Activated T-cell treated with anti-CD3 and anti-CD28 coated beads, Interleukin-2, amount 50 U/mL, for 4 hours (primary cell): ENCODE measurements at regions not wholly inside any gene's neighbourhood (a gene's known extent, or its start where the extent isn't known, plus 50 kb on each side); places are given as distances from the start of the nearest gene placed in this dataset.

Source experiments
- ATAC-seq, 2 donors: fragments of 200-7000 bp; cut with Tn5 transposase; one replicate each; pipeline ENCODE4 v1.10.0; 2021
- DNase-seq: peaks from one replicate; pipeline ENCODE4 v3.0.0-alpha.2; 2020
- H3K27me3 Mint-ChIP-seq: one replicate; pipeline ENCODE4 v1.8.0; 2021; ENCODE audit warnings: low read depth, mixed read lengths
- H3K36me3 Mint-ChIP-seq: one replicate; pipeline ENCODE4 v1.8.0; 2022; ENCODE audit warnings: mixed read lengths; ENCODE audit not compliant: insufficient read depth
- H3K4me1 Mint-ChIP-seq: one replicate; pipeline ENCODE4 v1.8.0; 2021; ENCODE audit warnings: low read depth, mixed read lengths
- H3K4me3 Mint-ChIP-seq: one replicate; pipeline ENCODE4 v1.8.0; 2021; ENCODE audit warnings: mild to moderate bottlenecking, moderate library complexity, mixed read lengths
- H3K9me3 Mint-ChIP-seq: one replicate; pipeline ENCODE4 v1.8.0; 2021; ENCODE audit warnings: mixed read lengths

GRCh38 chr2:103155308-103155707 is 393.5 kb downstream of the TMEM182 start:
- no peaks in the 10 kb centered on the region for H3K27me3 Mint-ChIP-seq
- H3K36me3 Mint-ChIP-seq = no peaks in the 10 kb centered on the region
- no peaks in the 10 kb centered on the region for H3K9me3 Mint-ChIP-seq
- H3K4me1 Mint-ChIP-seq = no peaks in the 10 kb centered on the region
- ATAC-seq (no peak), DNase-seq (no peak)
- H3K4me3 Mint-ChIP-seq = no peak overlapping the region

DNA sequence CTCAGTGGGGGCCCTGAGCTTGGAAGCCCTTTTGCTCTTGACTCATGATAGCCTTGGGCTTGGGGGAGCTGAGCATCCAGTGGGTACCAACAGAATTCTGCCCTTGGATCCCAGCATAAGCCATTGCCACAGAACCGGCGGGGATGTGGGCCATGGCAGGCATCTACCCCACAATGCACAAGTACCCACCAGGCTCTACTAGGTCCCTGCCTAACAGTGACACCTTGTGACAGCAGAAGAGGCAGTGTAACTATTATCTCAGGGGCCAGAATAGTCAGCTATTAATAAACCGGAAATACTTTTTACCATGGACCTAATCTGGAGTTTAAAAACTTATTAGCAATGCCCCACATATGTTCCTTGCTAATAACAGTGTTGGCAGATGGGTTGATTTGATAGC is 397.2 kb downstream of the TMEM182 start:
- no peaks in the 10 kb centered on the region for H3K27me3 Mint-ChIP-seq
- no peak for DNase-seq
- H3K4me1 Mint-ChIP-seq = no peaks in the 10 kb centered on the region
- no peaks in the 10 kb centered on the region for H3K36me3 Mint-ChIP-seq
- no peak overlapping the region for H3K4me3 Mint-ChIP-seq
- ATAC-seq = no peak
- H3K9me3 Mint-ChIP-seq = no peaks in the 10 kb centered on the region

DNA sequence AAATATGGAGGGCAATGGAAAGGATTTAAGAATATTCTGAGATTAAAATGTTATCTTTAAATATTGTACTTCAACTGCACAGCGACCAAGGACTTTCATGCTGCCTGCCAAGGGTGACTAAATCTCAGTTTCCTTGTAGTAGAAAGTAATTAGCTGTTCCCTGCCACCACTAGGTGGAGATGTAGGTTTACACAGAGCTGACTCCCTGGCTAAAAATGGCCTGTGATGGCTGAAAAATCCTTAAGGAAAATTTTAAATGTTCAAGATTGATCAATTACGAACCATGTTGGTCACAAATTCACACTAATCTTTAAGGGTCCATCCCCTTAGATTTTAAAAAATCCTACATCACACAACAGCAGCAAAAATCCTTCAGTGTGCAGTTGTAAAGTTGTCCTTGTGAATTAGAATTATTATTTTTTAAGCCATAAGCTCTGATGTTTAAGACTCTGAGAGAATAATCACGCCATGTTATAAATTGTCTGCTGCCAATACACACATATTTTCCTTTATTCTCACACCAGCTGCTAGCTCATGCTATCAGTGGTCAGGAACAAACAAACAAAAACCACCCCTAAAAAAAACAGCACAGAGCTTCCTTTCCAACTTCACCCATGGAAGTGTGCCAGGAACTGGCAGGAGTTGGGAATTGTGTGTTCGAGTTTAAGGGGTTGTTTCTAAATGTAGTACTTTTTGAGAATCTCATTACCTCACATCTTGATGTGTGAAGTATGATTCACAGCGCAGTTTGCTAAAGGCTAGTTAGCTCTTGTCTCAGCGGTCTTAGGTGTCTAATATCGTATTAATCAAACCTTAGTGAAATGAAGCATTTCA is 399.8 kb downstream of the TMEM182 start:
- DNase-seq (no peak), ATAC-seq (no peak)
- Mint-ChIP-seq H3K4me1 (no peaks in the 10 kb centered on the region), H3K9me3 (no peaks in the 10 kb centered on the region), H3K4me3 (no peak overlapping the region), H3K27me3 (no peaks in the 10 kb centered on the region), H3K36me3 (no peaks in the 10 kb centered on the region)

GRCh38 chr2:103164748-103165147 is 402.9 kb downstream of the TMEM182 start:
- DNase-seq (no peak), ATAC-seq (no peak)
- Mint-ChIP-seq H3K4me1 (no peaks in the 10 kb centered on the region), H3K36me3 (no peaks in the 10 kb centered on the region), H3K27me3 (no peaks in the 10 kb centered on the region), H3K4me3 (no peak overlapping the region), H3K9me3 (no peaks in the 10 kb centered on the region)

GRCh38 chr2:103165836-103166235 is 404.0 kb downstream of the TMEM182 start:
- no peak for ATAC-seq
- H3K36me3 Mint-ChIP-seq = no peaks in the 10 kb centered on the region
- no peaks in the 10 kb centered on the region for H3K27me3 Mint-ChIP-seq
- no peak overlapping the region for H3K4me3 Mint-ChIP-seq
- no peaks in the 10 kb centered on the region for H3K9me3 Mint-ChIP-seq
- H3K4me1 Mint-ChIP-seq = no peaks in the 10 kb centered on the region
- DNase-seq = no peak

GRCh38 chr2:103166456-103167324 is 404.9 kb downstream of the TMEM182 start:
- no peaks in the 10 kb centered on the region for H3K9me3 Mint-ChIP-seq
- no peak for ATAC-seq
- no peak overlapping the region for H3K4me3 Mint-ChIP-seq
- no peaks in the 10 kb centered on the region for H3K27me3 Mint-ChIP-seq
- H3K4me1 Mint-ChIP-seq = no peaks in the 10 kb centered on the region
- H3K36me3 Mint-ChIP-seq = no peaks in the 10 kb centered on the region
- DNase-seq = no peak

GRCh38 chr2:103167599-103167998 is 405.8 kb downstream of the TMEM182 start:
- H3K27me3 Mint-ChIP-seq = no peaks in the 10 kb centered on the region
- H3K4me1 Mint-ChIP-seq = no peaks in the 10 kb centered on the region
- no peaks in the 10 kb centered on the region for H3K9me3 Mint-ChIP-seq
- no peak for ATAC-seq
- no peak for DNase-seq
- H3K36me3 Mint-ChIP-seq = no peaks in the 10 kb centered on the region
- H3K4me3 Mint-ChIP-seq = no peak overlapping the region

GRCh38 chr2:103169861-103170260 is 408.0 kb downstream of the TMEM182 start:
- H3K9me3 Mint-ChIP-seq = no peaks in the 10 kb centered on the region
- no peak for DNase-seq

DNA sequence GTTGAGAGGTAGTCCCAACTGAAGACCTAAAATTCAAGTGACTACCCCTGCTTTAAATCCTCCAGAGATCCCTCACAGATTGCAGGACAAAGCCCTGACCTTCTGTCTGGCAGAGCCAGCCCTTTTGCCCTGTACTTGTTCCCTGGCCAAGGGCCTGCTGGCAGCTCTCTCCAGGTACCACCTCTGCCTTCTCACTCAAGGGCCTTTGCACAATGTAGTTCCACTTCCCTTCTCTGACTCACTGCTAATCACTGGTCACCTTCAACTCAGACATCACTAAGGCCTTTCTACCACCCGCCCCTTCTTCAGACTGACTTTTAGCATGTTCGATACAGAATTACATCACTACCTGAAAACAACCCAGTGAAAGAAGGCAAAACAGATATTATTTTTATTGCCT is 411.0 kb downstream of the TMEM182 start:
- Mint-ChIP-seq H3K4me3 (no peak overlapping the region), H3K27me3 (no peaks in the 10 kb centered on the region), H3K9me3 (no peaks in the 10 kb centered on the region), H3K4me1 (no peaks in the 10 kb centered on the region), H3K36me3 (no peaks in the 10 kb centered on the region)
- DNase-seq (no peak), ATAC-seq (no peak)

More at GRCh38 chr2:103169861-103170260, 408.0 kb downstream of the TMEM182 start:
- Mint-ChIP-seq H3K36me3 (no peaks in the 10 kb centered on the region), H3K4me3 (no peak overlapping the region), H3K27me3 (no peaks in the 10 kb centered on the region), H3K4me1 (no peaks in the 10 kb centered on the region)
- ATAC-seq = no peak

- no peak overlapping the region for H3K4me3 Mint-ChIP-seq
- ATAC-seq = no peak
Measured at GRCh38 chr2:103174711-103175110, 412.9 kb downstream of the TMEM182 start.

DNA sequence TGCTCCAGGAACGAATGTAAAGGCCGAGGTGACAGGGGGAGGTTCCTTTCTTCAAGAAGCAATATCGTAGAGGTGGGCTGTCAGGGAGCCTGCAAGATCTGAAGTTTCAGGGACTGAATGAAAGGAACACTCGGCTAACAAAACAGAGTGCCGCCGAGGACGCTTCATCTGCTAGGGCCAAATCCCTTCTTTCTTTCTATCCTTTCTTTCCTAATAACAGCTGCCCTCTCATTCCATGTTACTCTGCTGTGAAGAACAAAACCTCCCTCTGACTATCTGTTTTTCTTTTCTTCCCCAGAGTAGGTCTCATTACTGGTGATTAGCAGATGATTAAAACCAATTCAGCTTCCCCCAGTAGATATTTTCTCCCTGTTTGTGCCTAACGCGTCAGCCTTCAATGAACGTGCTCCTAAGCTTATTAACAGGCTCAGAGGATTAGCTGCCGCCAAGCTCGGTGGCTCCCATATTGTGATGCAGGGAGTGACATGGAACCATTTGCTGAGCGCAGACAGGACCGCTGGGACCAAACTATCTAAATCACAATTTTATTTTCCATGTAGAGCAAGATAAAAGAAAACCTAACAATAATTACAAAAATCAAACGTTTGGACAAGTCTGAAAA is 414.6 kb downstream of the TMEM182 start:
- Mint-ChIP-seq H3K27me3 (no peaks in the 10 kb centered on the region), H3K36me3 (no peaks in the 10 kb centered on the region), H3K4me1 (no peaks in the 10 kb centered on the region), H3K9me3 (no peaks in the 10 kb centered on the region), H3K4me3 (no peak overlapping the region)
- no peak for DNase-seq
- ATAC-seq = no peak

More at GRCh38 chr2:103174711-103175110, 412.9 kb downstream of the TMEM182 start:
- H3K27me3 Mint-ChIP-seq = no peaks in the 10 kb centered on the region
- H3K4me1 Mint-ChIP-seq = no peaks in the 10 kb centered on the region
- H3K36me3 Mint-ChIP-seq = no peaks in the 10 kb centered on the region
- no peaks in the 10 kb centered on the region for H3K9me3 Mint-ChIP-seq
- DNase-seq = no peak

DNA sequence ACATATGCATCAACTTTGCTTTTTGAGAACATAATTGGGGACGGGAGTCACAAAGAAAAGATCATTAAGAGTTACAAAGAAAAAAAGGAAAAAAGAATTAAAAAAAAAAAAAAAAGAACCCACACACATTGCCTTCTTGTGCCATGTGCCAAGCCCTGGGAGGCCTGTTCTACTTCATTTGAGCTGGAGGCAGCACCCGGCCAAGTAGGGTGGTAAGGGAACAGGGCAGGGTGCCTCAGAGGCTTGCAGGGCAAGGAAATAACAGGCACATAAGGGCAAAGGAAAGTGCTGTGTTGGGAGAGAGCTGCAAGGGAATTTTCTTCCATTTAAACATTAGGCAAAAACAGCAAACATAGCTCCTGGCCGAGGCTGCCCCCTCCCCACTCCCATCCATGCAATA is 418.0 kb downstream of the TMEM182 start:
- ATAC-seq = no peak
- H3K36me3 Mint-ChIP-seq = no peaks in the 10 kb centered on the region
- DNase-seq = no peak
- no peaks in the 10 kb centered on the region for H3K27me3 Mint-ChIP-seq
- H3K9me3 Mint-ChIP-seq = no peaks in the 10 kb centered on the region
- H3K4me1 Mint-ChIP-seq = no peaks in the 10 kb centered on the region
- H3K4me3 Mint-ChIP-seq = no peak overlapping the region

GRCh38 chr2:103183061-103183460 is 421.2 kb downstream of the TMEM182 start:
- no peak for ATAC-seq
- Mint-ChIP-seq H3K36me3 (no peaks in the 10 kb centered on the region), H3K4me3 (no peak overlapping the region), H3K9me3 (peaks cover 4% of the 10 kb centered on the region), H3K27me3 (no peaks in the 10 kb centered on the region), H3K4me1 (no peaks in the 10 kb centered on the region)
- no peak for DNase-seq

GRCh38 chr2:103196802-103197201 is 435.0 kb downstream of the TMEM182 start:
- H3K27me3 Mint-ChIP-seq = no peaks in the 10 kb centered on the region
- H3K9me3 Mint-ChIP-seq = peaks cover 3% of the 10 kb centered on the region
- H3K4me1 Mint-ChIP-seq = no peaks in the 10 kb centered on the region
- no peaks in the 10 kb centered on the region for H3K36me3 Mint-ChIP-seq
- ATAC-seq (no peak), DNase-seq (no peak)
- H3K4me3 Mint-ChIP-seq = no peak overlapping the region
